K562 (cell line): ENCODE measurements at regions not wholly inside any gene's neighbourhood (a gene's known extent, or its start where the extent isn't known, plus 50 kb on each side); places are given as distances from the start of the nearest gene placed in this dataset.

ENCODE experiments used
- ATF1 ChIP-seq, 2 experiments: fragments of 450-650 bp in 1 of 2; IDR thresholded peaks; 2 replicates each; pipeline ENCODE4 v1.6.1; 2016; ENCODE audit warnings: missing compliant biosample characterization in 1 of 2, missing genetic modification characterization in 1 of 2
- ATF7 ChIP-seq: fragments of 450-650 bp; IDR thresholded peaks from 2 replicates; pipeline ENCODE4 v1.7.1; 2014; ENCODE audit warnings: mild to moderate bottlenecking, moderate library complexity
- BRF2 ChIP-seq: IDR thresholded peaks from 3 replicates; pipeline ENCODE4 v1.6.1; 2011; ENCODE audit warnings: borderline replicate concordance, mild to moderate bottlenecking; ENCODE audit not compliant: insufficient read length, insufficient read depth
- CBX8 ChIP-seq: fragments of 200-600 bp; sonication (generic); IDR thresholded peaks from 2 replicates; pipeline ENCODE4 v1.6.1; 2012; ENCODE audit warnings: borderline replicate concordance, mixed run types, low read depth, mild to moderate bottlenecking, moderate library complexity, mixed read lengths, low read length, control low read depth, inconsistent platforms; ENCODE audit not compliant: poor library complexity, severe bottlenecking; ENCODE audit errors: extremely low read depth
- DNMT1 ChIP-seq: fragments of 450-650 bp; IDR thresholded peaks from 2 replicates; pipeline ENCODE4 v1.6.1; 2016; ENCODE audit warnings: antibody characterized with exemption, mild to moderate bottlenecking
- ELK1 ChIP-seq: sonication (generic); formaldehyde crosslinking; IDR thresholded peaks from 2 replicates; pipeline ENCODE4 v1.8.1; 2022; ENCODE audit warnings: missing genetic modification reagents
- ETS1 ChIP-seq: conservative IDR thresholded peaks from 2 replicates; pipeline ENCODE4 v1.6.1; 2011; ENCODE audit warnings: low read depth, mild to moderate bottlenecking, low read length; ENCODE audit not compliant: control insufficient read depth
- KDM1A ChIP-seq, 2 experiments: fragments of 450-650 bp; IDR thresholded peaks; 2 replicates each; pipeline ENCODE4 v1.6.1; 2016; ENCODE audit warnings: mild to moderate bottlenecking in 2 of 2
- NR3C1 ChIP-seq: sonication (generic); formaldehyde crosslinking; IDR thresholded peaks from 2 replicates; pipeline ENCODE4 v1.8.1; 2022; ENCODE audit warnings: missing genetic modification reagents
- RBBP5 ChIP-seq: fragments of 200-600 bp; sonication (generic); IDR thresholded peaks from 2 replicates; pipeline ENCODE4 v1.6.1; 2012; ENCODE audit warnings: borderline replicate concordance, mild to moderate bottlenecking, low read length, control low read depth, inconsistent platforms; ENCODE audit not compliant: insufficient read depth, poor library complexity, severe bottlenecking
- RFX5 ChIP-seq: IDR thresholded peaks from 2 replicates; pipeline ENCODE4 v1.6.1; 2011; ENCODE audit warnings: low read depth, mild to moderate bottlenecking, improper control_type of control experiment, low read length
- SMARCA5 ChIP-seq: fragments of 450-650 bp; IDR thresholded peaks from 2 replicates; pipeline ENCODE4 v1.6.1; 2016
- USF2 ChIP-seq: sonication (generic); formaldehyde crosslinking; IDR thresholded peaks from 2 replicates; pipeline ENCODE4 v1.5.0; 2020; ENCODE audit warnings: missing genetic modification reagents
- ZNF197 ChIP-seq: fragments of 200-800 bp; sonication (Bioruptor generic); IDR thresholded peaks from 2 replicates; pipeline ENCODE4 v1.6.1; 2016; ENCODE audit warnings: low read depth, missing genetic modification characterization, missing compliant biosample characterization

GRCh38 chr4:41435510-41435909 lies 102.4 kb upstream of the LIMCH1 start:
- TF ChIP-seq KDM1A (IDR thresholded peaks at IDR 0.05): no peak
- TF ChIP-seq DNMT1: no peak
- TF ChIP-seq SMARCA5: no peak
- no peak for TF ChIP-seq ATF7
- no peak for TF ChIP-seq ATF1 (CRISPR knock-in tag; IDR thresholded peaks at IDR 0.05)
- TF ChIP-seq ATF1 (tag; IDR thresholded peaks at IDR 0.05): no peak
- no peak for TF ChIP-seq CBX8
- TF ChIP-seq RFX5: no peak
- TF ChIP-seq BRF2: no peak
- TF ChIP-seq RBBP5: no peak
- no peak for TF ChIP-seq ZNF197 (CRISPR knock-in tag)
- no peak for TF ChIP-seq ETS1
- no peak for TF ChIP-seq NR3C1 (CRISPR knock-in tag)
- TF ChIP-seq ELK1 (CRISPR knock-in tag): no peak
- TF ChIP-seq USF2 (CRISPR knock-in tag): no peak
